Activated CD4-positive, alpha-beta T cell treated with anti-CD3 and anti-CD28 coated beads, Interleukin-2, amount 10 ng/mL, durations not matched to agents 7 days and 5 days (primary cell): ENCODE measurements at regions not wholly inside any gene's neighbourhood (a gene's known extent, or its start where the extent isn't known, plus 50 kb on each side); places are given as distances from the start of the nearest gene placed in this dataset.
"Not testable (repeated sequence)": the region's sequence is repeated elsewhere in the genome, so short reads cannot be mapped to it uniquely, and the experiment has no call there.

Source experiments
- CTCF ChIA-PET: fragments of 350-600 bp; sonication (Branson Sonifier 250); formaldehyde crosslinking; loops from one replicate; lab custom pipeline; 2021; ENCODE audit warnings: antibody characterized with exemption; lab: Charles Lee
- POLR2A ChIA-PET: fragments of 350-600 bp; sonication (Branson Sonifier 250); formaldehyde crosslinking; loops from one replicate; lab custom pipeline; 2021; ENCODE audit warnings: antibody characterized with exemption; lab: Charles Lee
- DNase-seq: peaks from one replicate; pipeline ENCODE4 v3.0.0-alpha.2; 2020
- H3K27ac Mint-ChIP-seq: one replicate; pipeline ENCODE4 v1.8.0; 2021; ENCODE audit warnings: mild to moderate bottlenecking, moderate library complexity, mixed read lengths
- H3K27me3 Mint-ChIP-seq: one replicate; pipeline ENCODE4 v1.8.0; 2021; ENCODE audit warnings: mixed read lengths
- H3K36me3 Mint-ChIP-seq: one replicate; pipeline ENCODE4 v1.8.0; 2021; ENCODE audit warnings: low read depth, mixed read lengths
- H3K4me1 Mint-ChIP-seq: one replicate; pipeline ENCODE4 v1.8.0; 2021; ENCODE audit warnings: mixed read lengths
- H3K4me3 Mint-ChIP-seq: one replicate; pipeline ENCODE4 v1.8.0; 2021; ENCODE audit warnings: mild to moderate bottlenecking, moderate library complexity, mixed read lengths
- H3K9me3 Mint-ChIP-seq: one replicate; pipeline ENCODE4 v1.8.0; 2021; ENCODE audit warnings: mixed read lengths

DNA sequence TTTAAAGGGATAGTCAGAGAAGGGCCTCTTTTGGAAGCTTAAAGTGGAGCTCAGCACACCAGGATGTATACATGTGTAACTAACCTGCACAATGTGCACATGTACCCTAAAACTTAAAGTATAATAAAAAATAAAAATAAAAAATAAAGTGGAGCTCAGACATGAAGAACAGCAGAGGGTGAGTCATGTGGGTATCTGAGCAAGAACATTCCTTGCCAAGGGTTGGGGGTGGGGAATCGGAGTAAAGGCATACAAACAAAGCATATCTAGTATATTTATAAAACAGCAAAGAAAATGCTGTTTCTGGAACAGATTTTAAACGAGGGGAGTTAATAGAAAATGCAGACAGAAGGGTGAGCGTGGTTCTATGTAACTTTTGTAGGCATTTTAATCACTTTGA, 562.6 kb upstream of the ANO3 start:
- ChIA-PET CTCF (no interaction called here), POLR2A (no interaction called here)
- Mint-ChIP-seq H3K36me3 (no peaks in the 10 kb centered on the region), H3K4me3 (no peak overlapping the region), H3K27ac (no peak overlapping the region), H3K27me3 (no peaks in the 10 kb centered on the region), H3K4me1 (no peaks in the 10 kb centered on the region), H3K9me3 (no peaks in the 10 kb centered on the region)
- DNase-seq: no peak

DNA sequence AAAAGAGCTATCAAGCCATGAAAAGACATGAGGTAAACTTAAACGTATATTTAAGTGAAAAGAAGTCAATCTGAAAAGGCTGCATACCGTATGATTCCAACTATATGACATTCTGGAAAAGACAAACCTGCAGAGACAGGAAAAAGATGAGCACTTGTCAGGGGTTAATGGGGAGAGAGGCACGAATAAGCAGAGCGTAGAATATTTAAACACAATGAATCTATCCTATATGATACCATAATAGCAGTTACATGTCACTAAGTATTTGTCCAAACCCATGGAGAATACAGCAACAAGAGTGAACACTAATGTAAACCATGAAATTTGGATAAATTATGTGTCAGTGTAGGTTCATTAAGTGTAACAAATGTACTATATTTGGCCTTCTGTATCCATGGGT, 560.3 kb upstream of the ANO3 start:
- no peaks in the 10 kb centered on the region for H3K36me3 Mint-ChIP-seq
- no peak overlapping the region for H3K27ac Mint-ChIP-seq
- H3K4me1 Mint-ChIP-seq: no peaks in the 10 kb centered on the region
- ChIA-PET POLR2A (no interaction called here), CTCF (no interaction called here)
- no peaks in the 10 kb centered on the region for H3K27me3 Mint-ChIP-seq
- no peak for DNase-seq
- H3K4me3 Mint-ChIP-seq: no peak overlapping the region
- no peaks in the 10 kb centered on the region for H3K9me3 Mint-ChIP-seq

DNA sequence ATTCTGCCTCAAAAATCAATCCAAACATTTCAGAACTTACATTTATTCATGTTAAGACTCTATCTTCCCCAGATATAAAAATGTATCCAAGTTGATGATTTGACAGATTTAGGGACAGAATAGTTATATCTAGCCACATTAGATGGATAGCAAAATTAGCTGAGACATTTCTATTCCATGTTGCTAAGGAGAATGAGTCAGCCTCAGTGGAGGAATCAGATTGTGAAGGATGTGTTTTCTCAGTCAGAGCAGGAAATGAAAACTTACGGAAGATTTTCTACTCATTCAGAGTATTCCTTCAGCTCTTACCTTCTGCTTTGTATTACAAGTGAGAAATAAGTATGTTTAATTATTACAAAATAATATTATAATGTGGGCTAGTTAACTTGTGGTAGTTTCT, 556.3 kb upstream of the ANO3 start:
- DNase-seq: no peak
- CTCF ChIA-PET: no interaction called here
- Mint-ChIP-seq H3K4me3 (no peak overlapping the region), H3K27me3 (no peaks in the 10 kb centered on the region), H3K9me3 (no peaks in the 10 kb centered on the region), H3K36me3 (no peaks in the 10 kb centered on the region), H3K4me1 (no peaks in the 10 kb centered on the region), H3K27ac (no peak overlapping the region)
- POLR2A ChIA-PET: no interaction called here

DNA sequence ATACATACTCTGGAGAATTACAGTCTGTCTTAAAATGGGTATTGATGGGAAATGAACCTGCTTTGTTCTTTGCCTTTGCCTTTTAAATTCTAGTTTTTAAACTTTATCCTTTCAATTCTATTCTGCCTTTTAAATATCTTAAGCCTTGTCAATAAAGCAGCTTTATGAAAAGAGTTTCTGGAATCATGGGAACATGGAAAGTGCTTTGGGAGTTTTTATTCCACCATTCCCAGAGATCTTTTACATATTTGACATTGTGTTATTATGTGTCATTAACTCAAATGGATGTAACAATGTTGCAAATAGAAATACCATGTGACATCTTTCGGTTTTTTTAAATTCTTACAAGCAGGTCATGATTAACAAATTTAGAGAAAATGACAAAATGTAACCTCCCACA, 555.7 kb upstream of the ANO3 start:
- ChIA-PET POLR2A (no interaction called here), CTCF (no interaction called here)
- no peaks in the 10 kb centered on the region for H3K36me3 Mint-ChIP-seq
- H3K4me1 Mint-ChIP-seq: no peaks in the 10 kb centered on the region
- H3K9me3 Mint-ChIP-seq: no peaks in the 10 kb centered on the region
- no peak for DNase-seq
- H3K27ac Mint-ChIP-seq: no peak overlapping the region
- no peaks in the 10 kb centered on the region for H3K27me3 Mint-ChIP-seq
- no peak overlapping the region for H3K4me3 Mint-ChIP-seq

DNA sequence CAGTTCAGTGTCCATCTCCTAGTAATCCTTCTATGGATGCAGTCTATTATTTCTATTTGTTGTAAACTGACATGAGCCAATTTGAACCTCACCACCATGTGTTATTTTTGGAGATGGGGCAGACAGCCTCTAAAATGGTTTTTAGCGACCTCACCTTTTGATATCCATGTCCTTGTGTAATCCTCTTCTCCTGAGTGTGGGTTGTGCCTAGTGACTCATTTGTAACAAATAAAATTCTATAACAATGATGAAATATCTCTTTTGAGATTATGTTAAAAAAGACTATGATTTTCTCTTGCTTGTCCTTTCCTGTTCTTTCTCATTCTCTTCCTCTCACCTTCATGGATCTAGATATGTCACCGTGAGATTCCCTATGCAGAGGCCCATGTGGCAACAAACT, 554.6 kb upstream of the ANO3 start:
- Mint-ChIP-seq H3K27me3 (no peaks in the 10 kb centered on the region), H3K27ac (no peak overlapping the region), H3K36me3 (no peaks in the 10 kb centered on the region), H3K4me1 (no peaks in the 10 kb centered on the region), H3K9me3 (no peaks in the 10 kb centered on the region), H3K4me3 (no peak overlapping the region)
- CTCF ChIA-PET: no interaction called here
- no peak for DNase-seq
- POLR2A ChIA-PET: no interaction called here

DNA sequence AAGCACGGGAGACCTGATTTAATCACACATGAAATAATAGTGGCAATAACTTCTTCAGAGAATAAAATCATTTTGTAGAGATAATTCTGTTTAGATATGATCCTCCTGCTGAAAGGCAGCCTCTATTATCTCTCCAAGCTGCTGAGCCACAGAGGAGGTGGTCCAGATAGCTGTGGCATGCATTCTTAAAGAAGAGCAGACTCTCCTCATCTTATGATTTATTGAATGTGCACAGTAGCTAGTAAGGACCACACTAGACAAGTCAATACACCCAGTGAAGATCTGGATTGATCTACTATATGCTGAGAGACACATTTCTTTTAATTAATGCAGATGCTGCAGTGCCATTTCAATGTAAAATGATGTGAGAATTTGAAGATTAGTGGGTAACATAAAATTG, 552.9 kb upstream of the ANO3 start:
- H3K36me3 Mint-ChIP-seq: no peaks in the 10 kb centered on the region
- no peak for DNase-seq
- H3K27ac Mint-ChIP-seq: no peak overlapping the region
- ChIA-PET CTCF (no interaction called here), POLR2A (no interaction called here)
- no peak overlapping the region for H3K4me3 Mint-ChIP-seq
- peaks cover 4% of the 10 kb centered on the region for H3K9me3 Mint-ChIP-seq
- no peaks in the 10 kb centered on the region for H3K27me3 Mint-ChIP-seq
- no peaks in the 10 kb centered on the region for H3K4me1 Mint-ChIP-seq

DNA sequence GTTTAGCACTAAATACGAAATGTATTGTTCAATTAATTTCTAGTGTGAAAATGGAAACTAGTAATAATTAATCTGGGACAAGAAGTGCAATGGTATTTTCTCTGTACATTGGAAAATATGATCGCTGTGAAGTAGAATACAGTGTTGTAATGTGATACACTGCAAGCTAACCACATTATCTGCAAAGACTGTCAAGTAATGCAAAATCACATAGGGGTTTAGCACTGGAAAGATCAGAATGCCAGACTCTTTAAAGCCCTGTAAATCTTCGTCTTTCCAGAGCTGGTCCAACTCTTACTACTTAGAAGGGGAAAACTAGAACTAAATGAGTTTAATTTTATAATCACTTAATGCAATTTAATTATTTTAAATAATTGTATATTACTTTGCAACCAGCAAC, 544.5 kb upstream of the ANO3 start:
- H3K9me3 Mint-ChIP-seq: peaks cover 3% of the 10 kb centered on the region
- no peak for DNase-seq
- CTCF ChIA-PET: no interaction called here
- no peaks in the 10 kb centered on the region for H3K4me1 Mint-ChIP-seq
- H3K27me3 Mint-ChIP-seq: no peaks in the 10 kb centered on the region
- POLR2A ChIA-PET: no interaction called here
- H3K27ac Mint-ChIP-seq: no peak overlapping the region
- no peaks in the 10 kb centered on the region for H3K36me3 Mint-ChIP-seq
- H3K4me3 Mint-ChIP-seq: no peak overlapping the region

DNA sequence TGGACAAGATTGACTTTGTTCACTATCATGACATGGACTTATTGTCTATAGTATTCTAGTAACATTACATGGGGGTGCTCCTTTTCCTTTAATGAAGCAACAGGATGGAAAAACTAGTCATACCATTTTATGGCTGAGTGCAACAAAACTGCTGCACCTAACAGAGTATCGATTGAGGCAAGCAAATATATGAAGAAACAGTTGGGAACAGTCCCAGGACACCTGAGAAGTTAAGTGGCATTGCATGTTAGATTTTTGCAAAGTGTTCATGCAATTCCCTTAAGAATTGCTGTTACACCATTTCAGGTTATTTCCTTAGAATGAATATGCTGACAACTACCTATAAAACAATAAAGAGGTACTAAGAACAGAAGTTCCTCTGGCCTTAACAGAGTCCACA, 541.5 kb upstream of the ANO3 start:
- H3K27ac Mint-ChIP-seq: no peak overlapping the region
- no peaks in the 10 kb centered on the region for H3K27me3 Mint-ChIP-seq
- H3K4me1 Mint-ChIP-seq: no peaks in the 10 kb centered on the region
- no peak for DNase-seq
- no peaks in the 10 kb centered on the region for H3K36me3 Mint-ChIP-seq
- CTCF ChIA-PET: no interaction called here
- no peak overlapping the region for H3K4me3 Mint-ChIP-seq
- no peaks in the 10 kb centered on the region for H3K9me3 Mint-ChIP-seq
- POLR2A ChIA-PET: no interaction called here

DNA sequence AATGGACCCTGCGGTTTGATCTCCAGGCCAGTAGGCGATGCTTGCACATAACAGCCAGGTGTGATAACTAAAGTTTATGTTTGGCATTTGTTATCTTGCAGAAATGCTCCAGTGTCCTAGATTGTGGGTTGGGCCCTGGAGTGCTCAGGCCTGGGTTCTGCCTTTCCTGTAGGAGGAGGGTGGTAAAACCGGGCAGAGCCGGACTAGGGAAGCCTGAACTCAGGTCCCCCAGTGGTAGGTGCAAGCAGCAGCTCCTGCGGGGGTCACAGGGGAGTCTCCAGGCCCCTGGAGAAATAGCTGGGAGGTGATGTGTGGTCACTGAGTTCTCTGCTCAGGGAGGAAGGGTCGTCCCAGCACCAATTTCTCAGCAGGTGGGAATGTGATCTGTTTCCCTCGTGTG, 538.3 kb upstream of the ANO3 start:
- DNase-seq: no peak
- no peaks in the 10 kb centered on the region for H3K36me3 Mint-ChIP-seq
- CTCF ChIA-PET: no interaction called here

DNA sequence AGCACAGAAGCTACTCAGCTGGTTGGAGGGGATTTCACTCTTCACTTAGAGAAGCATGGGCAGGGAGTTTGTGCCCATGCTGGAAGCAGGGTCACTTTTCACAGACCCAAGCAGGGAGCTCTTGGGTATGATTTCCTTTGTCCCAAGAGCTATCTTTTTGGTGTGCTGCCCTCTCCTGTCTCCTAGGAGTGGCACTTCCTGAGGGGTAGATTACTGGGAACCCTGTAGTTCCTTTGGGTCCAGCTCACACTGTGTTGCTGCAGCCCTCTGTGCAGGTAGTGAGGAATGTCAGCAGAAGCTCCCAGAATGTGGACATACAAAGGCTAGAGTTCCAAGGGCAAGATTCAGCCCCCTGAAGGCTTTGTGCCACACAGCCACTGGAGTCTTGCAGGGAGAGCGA, 537.1 kb upstream of the ANO3 start:
- no peak for DNase-seq
- Mint-ChIP-seq H3K36me3 (no peaks in the 10 kb centered on the region), H3K27me3 (no peaks in the 10 kb centered on the region), H3K27ac (no peak overlapping the region), H3K4me3 (no peak overlapping the region), H3K9me3 (no peaks in the 10 kb centered on the region), H3K4me1 (no peaks in the 10 kb centered on the region)
- CTCF ChIA-PET: no interaction called here
- POLR2A ChIA-PET: no interaction called here

More for the DNA sequence above, 538.3 kb upstream of the ANO3 start:
- H3K27me3 Mint-ChIP-seq: no peaks in the 10 kb centered on the region
- POLR2A ChIA-PET: no interaction called here
- no peaks in the 10 kb centered on the region for H3K9me3 Mint-ChIP-seq
- H3K4me3 Mint-ChIP-seq: no peak overlapping the region
- no peak overlapping the region for H3K27ac Mint-ChIP-seq
- no peaks in the 10 kb centered on the region for H3K4me1 Mint-ChIP-seq

DNA sequence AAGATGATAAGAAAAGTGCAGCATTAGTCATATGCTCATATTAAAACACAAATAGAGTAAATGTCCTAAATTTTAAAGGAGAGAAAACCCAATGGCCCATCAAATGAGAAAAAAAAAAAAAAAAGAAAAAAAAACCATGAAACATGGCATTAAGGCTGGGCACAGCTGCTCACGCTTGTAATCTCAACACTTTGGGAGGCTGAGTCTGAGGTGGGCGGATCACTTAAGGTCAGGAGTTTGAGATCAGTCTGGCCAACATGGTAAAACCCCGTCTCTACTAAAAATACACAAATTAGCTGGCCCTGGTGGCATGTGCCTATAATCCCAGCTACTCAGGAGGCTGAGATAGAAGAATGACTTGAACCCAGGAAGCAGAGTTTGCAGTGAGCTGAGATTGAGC, 515.5 kb upstream of the ANO3 start:
- POLR2A ChIA-PET: no interaction called here

DNA sequence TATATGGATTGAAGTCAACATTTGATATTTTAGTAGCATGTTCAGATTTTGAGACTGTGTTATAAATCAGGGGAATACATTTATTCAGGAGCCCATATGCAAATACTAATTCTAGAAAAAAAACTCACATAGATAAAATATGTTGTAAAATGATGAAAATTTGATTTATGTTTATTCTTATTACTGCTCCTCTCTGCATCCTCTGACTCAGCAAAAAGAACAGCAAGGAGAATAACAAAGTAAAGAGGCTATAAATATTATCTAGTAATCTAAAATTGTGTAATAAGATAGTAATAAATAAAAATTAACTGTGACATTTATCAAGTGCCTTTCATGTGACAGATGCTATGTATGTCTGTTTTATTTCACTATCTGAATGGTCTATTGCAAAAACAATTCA, 507.2 kb upstream of the ANO3 start:
- no peak overlapping the region for H3K4me3 Mint-ChIP-seq
- peaks cover 5% of the 10 kb centered on the region for H3K9me3 Mint-ChIP-seq
- H3K36me3 Mint-ChIP-seq: no peaks in the 10 kb centered on the region
- no peaks in the 10 kb centered on the region for H3K27me3 Mint-ChIP-seq
- POLR2A ChIA-PET: no interaction called here
- H3K27ac Mint-ChIP-seq: no peak overlapping the region
- H3K4me1 Mint-ChIP-seq: no peaks in the 10 kb centered on the region
- DNase-seq: no peak
- CTCF ChIA-PET: no interaction called here

More for the DNA sequence above, 515.5 kb upstream of the ANO3 start:
- no peak for DNase-seq
- Mint-ChIP-seq H3K27ac (no peak overlapping the region), H3K36me3 (no peaks in the 10 kb centered on the region), H3K27me3 (no peaks in the 10 kb centered on the region), H3K4me3 (no peak overlapping the region), H3K4me1 (no peaks in the 10 kb centered on the region), H3K9me3 (peaks cover 4% of the 10 kb centered on the region)
- CTCF ChIA-PET: no interaction called here

DNA sequence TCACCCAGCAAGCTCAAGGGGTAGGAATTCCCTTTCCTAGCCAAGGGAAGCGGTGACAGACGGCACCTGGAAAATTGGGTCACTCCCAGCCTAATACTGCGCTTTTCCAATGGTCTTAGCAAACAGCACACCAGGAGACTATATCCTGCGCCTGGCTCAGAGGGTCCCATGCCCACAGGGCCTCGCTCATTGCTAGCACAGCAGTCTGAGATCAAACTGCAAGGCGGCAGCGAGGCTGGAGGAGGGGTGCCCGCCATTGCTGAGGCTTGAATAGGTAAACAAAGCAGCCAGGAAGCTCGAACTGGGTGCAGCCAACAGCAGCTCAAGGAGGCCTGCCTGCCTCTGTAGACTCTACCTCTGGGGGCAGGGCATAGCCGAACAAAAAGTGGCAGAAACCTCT, 500.4 kb upstream of the ANO3 start:
- H3K4me1 Mint-ChIP-seq, H3K4me3 Mint-ChIP-seq, H3K9me3 Mint-ChIP-seq, CTCF ChIA-PET, H3K36me3 Mint-ChIP-seq, H3K27ac Mint-ChIP-seq, DNase-seq, POLR2A ChIA-PET, H3K27me3 Mint-ChIP-seq: not testable (repeated sequence)

DNA sequence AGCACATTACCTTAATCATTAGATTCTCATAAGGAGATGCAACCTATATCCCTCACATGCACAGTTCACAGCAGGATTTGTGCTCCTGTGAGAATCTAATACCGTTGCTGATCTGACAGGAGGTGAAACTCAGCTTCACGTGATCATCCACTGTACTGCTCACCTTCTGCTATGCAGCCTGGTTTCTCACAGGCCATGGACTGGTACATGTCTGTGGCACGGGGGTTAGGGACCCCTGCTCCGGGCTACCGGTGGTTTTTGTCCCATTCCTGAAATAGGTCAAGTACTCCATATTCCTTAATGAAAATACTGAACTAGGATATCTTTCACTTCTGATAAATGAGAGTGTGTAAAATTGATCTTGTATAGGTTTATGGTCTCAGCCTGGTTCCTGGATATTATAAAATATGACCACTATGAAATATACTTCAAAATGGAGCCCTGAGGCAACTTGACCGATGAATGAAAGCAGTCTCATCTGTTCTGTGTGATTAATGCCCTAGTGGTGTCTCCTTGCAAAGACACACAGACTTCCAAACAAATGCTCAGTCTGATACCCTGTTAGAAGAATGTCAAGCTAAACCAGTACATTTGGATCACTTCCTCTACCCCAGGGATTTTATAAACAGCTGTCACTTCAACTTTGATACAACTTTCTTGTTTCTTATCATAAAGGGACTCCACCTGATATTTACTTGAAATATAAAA, 492.9 kb upstream of the ANO3 start:
- Mint-ChIP-seq H3K9me3 (peaks cover 2% of the 10 kb centered on the region), H3K27me3 (no peaks in the 10 kb centered on the region), H3K36me3 (no peaks in the 10 kb centered on the region), H3K4me1 (no peaks in the 10 kb centered on the region), H3K27ac (no peak overlapping the region), H3K4me3 (no peak overlapping the region)
- POLR2A ChIA-PET: no interaction called here
- CTCF ChIA-PET: no interaction called here
- DNase-seq: no peak
